ENCODE measurements at regions not wholly inside any gene's neighbourhood (a gene's known extent, or its start where the extent isn't known, plus 50 kb on each side); places are given as distances from the start of the nearest gene placed in this dataset.

DNA sequence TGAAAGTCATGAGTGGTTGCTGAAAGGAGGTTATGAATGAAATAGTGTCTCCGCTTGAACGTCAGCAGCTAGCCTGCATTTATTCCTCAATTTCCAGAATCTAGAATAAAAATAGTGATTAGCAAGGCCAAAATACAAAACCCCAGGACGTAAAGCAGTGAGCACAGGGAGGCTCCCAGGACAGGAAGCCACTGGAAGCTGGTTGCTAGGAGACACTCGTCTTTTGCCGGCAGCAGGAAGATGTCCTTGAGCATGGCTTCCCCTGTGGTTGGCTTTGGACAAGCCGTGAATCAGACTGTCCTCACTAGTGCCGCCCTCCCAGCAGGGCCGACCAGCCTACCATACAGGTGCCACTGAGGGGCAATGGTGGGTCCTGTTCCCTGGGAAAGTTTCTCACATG is 374.4 kb downstream of the MTX2 start:
- TF ChIP-seq, protein P1, sequence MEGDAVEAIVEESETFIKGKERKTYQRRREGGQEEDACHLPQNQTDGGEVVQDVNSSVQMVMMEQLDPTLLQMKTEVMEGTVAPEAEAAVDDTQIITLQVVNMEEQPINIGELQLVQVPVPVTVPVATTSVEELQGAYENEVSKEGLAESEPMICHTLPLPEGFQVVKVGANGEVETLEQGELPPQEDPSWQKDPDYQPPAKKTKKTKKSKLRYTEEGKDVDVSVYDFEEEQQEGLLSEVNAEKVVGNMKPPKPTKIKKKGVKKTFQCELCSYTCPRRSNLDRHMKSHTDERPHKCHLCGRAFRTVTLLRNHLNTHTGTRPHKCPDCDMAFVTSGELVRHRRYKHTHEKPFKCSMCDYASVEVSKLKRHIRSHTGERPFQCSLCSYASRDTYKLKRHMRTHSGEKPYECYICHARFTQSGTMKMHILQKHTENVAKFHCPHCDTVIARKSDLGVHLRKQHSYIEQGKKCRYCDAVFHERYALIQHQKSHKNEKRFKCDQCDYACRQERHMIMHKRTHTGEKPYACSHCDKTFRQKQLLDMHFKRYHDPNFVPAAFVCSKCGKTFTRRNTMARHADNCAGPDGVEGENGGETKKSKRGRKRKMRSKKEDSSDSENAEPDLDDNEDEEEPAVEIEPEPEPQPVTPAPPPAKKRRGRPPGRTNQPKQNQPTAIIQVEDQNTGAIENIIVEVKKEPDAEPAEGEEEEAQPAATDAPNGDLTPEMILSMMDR (IDR thresholded peaks at IDR 0.05) = no peak
- TF ChIP-seq POLR2A (IDR thresholded peaks at IDR 0.05) = no peak
